Astrocyte of the cerebellum (primary cell): ENCODE measurements at regions not wholly inside any gene's neighbourhood (a gene's known extent, or its start where the extent isn't known, plus 50 kb on each side); places are given as distances from the start of the nearest gene placed in this dataset.

Experiments used
- DNase-seq: peaks from one replicate; pipeline ENCODE4 v3.0.0-alpha.2; 2011; ENCODE audit warnings: low read depth
- H3K4me3 ChIP-seq: 2 replicates; pipeline ENCODE4 v1.5.1; 2011; ENCODE audit warnings: mild to moderate bottlenecking, low read depth, low read length, moderate library complexity
- CTCF ChIP-seq: IDR thresholded peaks from 2 replicates; pipeline ENCODE4 v1.5.1; 2012; ENCODE audit warnings: low read length, low read depth, moderate library complexity, mild to moderate bottlenecking; ENCODE audit errors: missing control alignments
- in situ Hi-C: cut with HindIII; loops from 2 replicates; pipeline ENCODE4 v1.10.0; 2017; ENCODE audit warnings: low sequenced_read_pairs

- no peak for TF ChIP-seq CTCF
- no peak for DNase-seq
- no peak overlapping the region for H3K4me3 ChIP-seq
- in situ Hi-C loops, result no loop called here
Measured at GRCh38 chr3:75260-75659, 121.3 kb upstream of the CHL1 start.

GRCh38 chr3:79542-79941 is 117.0 kb upstream of the CHL1 start:
- in situ Hi-C loops, result no loop called here
- DNase-seq, result no peak
- no peak for TF ChIP-seq CTCF
- H3K4me3 ChIP-seq, result no peak overlapping the region

- no peak overlapping the region for H3K4me3 ChIP-seq
- in situ Hi-C loops, result no loop called here
- DNase-seq, result no peak
- TF ChIP-seq CTCF, result no peak
Measured at GRCh38 chr3:82508-82907, 114.1 kb upstream of the CHL1 start.

- no peak for DNase-seq
- in situ Hi-C loops, result no loop called here
- no peak overlapping the region for H3K4me3 ChIP-seq
- TF ChIP-seq CTCF, result no peak
Measured at GRCh38 chr3:83096-83495, 113.5 kb upstream of the CHL1 start.

- no peak for TF ChIP-seq CTCF
- H3K4me3 ChIP-seq, result no peak overlapping the region
- in situ Hi-C loops, result no loop called here
Measured at GRCh38 chr3:85180-85579, 111.4 kb upstream of the CHL1 start.

GRCh38 chr3:88267-88666 is 108.3 kb upstream of the CHL1 start:
- TF ChIP-seq CTCF, result no peak
- no peak overlapping the region for H3K4me3 ChIP-seq
- DNase-seq, result no peak
- in situ Hi-C loops, result no loop called here

More at GRCh38 chr3:85180-85579, 111.4 kb upstream of the CHL1 start:
- DNase-seq, result no peak

GRCh38 chr3:93746-94145 is 102.8 kb upstream of the CHL1 start:
- DNase-seq, result no peak
- TF ChIP-seq CTCF, result no peak
- in situ Hi-C loops, result no loop called here
- H3K4me3 ChIP-seq, result no peak overlapping the region
